ENCODE measurements at regions not wholly inside any gene's neighbourhood (a gene's known extent, or its start where the extent isn't known, plus 50 kb on each side); places are given as distances from the start of the nearest gene placed in this dataset.

- POLR2A ChIA-PET (ENCODE audit: unreplicated experiment): no interaction called here
- DNase-seq (no peak), ATAC-seq (no peak)
- no peaks in the 10 kb centered on the region for H3K4me1 ChIP-seq (ENCODE audit: insufficient read depth, low read length)
- no peaks in the 10 kb centered on the region for H3K9me2 ChIP-seq (replicated peaks; ENCODE audit: low read length)
- no peaks in the 10 kb centered on the region for H3K9me3 ChIP-seq (ENCODE audit: low read length)
- no peaks in the 10 kb centered on the region for H3K36me3 ChIP-seq (ENCODE audit: low read depth, low read length)
- no peaks in the 10 kb centered on the region for H4K20me1 ChIP-seq (ENCODE audit: low read length)
- no peaks in the 10 kb centered on the region for H3K27me3 ChIP-seq (ENCODE audit: low read length)
- no peak overlapping the region for H3K27ac ChIP-seq (ENCODE audit: low read length)
- CTCF ChIA-PET: no interaction called here
- no peak overlapping the region for H3K9ac ChIP-seq (ENCODE audit: low read length)
- intact Hi-C loops (cut with micrococcal nuclease): no loop called here
- no peak overlapping the region for H3K4me3 ChIP-seq (ENCODE audit: low read length)
- no peak overlapping the region for H2AFZ ChIP-seq (ENCODE audit: low read length)
- no TSS peak for BruUV-seq (replicated peaks)
- H3K4me2 ChIP-seq (ENCODE audit: low read length): no peak overlapping the region
- TF ChIP-seq EZH2phosphoT487 (IDR thresholded peaks at IDR 0.05; ENCODE audit: borderline replicate concordance, low read length) (no peak), EZH2 (IDR thresholded peaks at IDR 0.05; ENCODE audit: low read length, unreplicated experiment) (no peak), CTCF (conservative IDR thresholded peaks at IDR 0.05; ENCODE audit: low read depth, low read length) (no peak)
- no peaks in the 10 kb centered on the region for H3K79me2 ChIP-seq (ENCODE audit: low read length)
- H3F3A ChIP-seq (ENCODE audit: low read length, unreplicated experiment): no peaks in the 10 kb centered on the region
Observed at GRCh38 chr18:40075616-40076015, 1879.4 kb upstream of the PIK3C3 start.

DNA sequence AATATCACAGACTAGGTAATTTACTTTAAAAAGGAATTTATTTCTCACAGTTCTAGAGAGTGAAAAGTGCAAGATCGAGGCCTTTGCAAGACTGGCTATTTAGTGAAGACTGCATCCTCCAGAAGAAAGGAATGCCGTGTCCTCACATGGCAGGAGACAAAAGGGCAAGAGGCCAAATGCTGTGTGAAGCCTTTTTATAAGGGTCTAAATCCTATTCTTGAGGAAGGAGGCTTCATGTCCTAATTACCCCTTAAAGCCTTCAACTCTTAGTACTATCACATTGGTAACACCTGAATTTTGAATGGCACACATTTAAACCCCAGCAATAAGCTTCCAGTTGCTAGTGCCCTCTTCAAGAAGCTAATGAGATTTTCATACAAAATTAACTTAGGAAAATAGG is 1882.3 kb upstream of the PIK3C3 start:
- H3K9me3 ChIP-seq (ENCODE audit: low read length): no peaks in the 10 kb centered on the region
- no peaks in the 10 kb centered on the region for H3K9me2 ChIP-seq (replicated peaks; ENCODE audit: low read length)
- H3K4me1 ChIP-seq (ENCODE audit: insufficient read depth, low read length): no peaks in the 10 kb centered on the region
- no peaks in the 10 kb centered on the region for H3K79me2 ChIP-seq (ENCODE audit: low read length)
- ChIA-PET CTCF (no interaction called here), POLR2A (ENCODE audit: unreplicated experiment) (no interaction called here)
- H3K36me3 ChIP-seq (ENCODE audit: low read depth, low read length): no peaks in the 10 kb centered on the region
- DNase-seq: no peak
- H4K20me1 ChIP-seq (ENCODE audit: low read length): no peaks in the 10 kb centered on the region
- ATAC-seq: no peak
- TF ChIP-seq EZH2 (IDR thresholded peaks at IDR 0.05; ENCODE audit: low read length, unreplicated experiment) (no peak), EZH2phosphoT487 (IDR thresholded peaks at IDR 0.05; ENCODE audit: borderline replicate concordance, low read length) (no peak), CTCF (conservative IDR thresholded peaks at IDR 0.05; ENCODE audit: low read depth, low read length) (no peak)
- H3K9ac ChIP-seq (ENCODE audit: low read length): no peak overlapping the region
- H3K4me2 ChIP-seq (ENCODE audit: low read length): no peak overlapping the region
- no peaks in the 10 kb centered on the region for H3K27me3 ChIP-seq (ENCODE audit: low read length)
- no peaks in the 10 kb centered on the region for H3F3A ChIP-seq (ENCODE audit: low read length, unreplicated experiment)
- no peak overlapping the region for H3K4me3 ChIP-seq (ENCODE audit: low read length)
- no TSS peak for BruUV-seq (replicated peaks)
- intact Hi-C loops (cut with micrococcal nuclease): no loop called here
- no peak overlapping the region for H3K27ac ChIP-seq (ENCODE audit: low read length)
- H2AFZ ChIP-seq (ENCODE audit: low read length): no peak overlapping the region

DNA sequence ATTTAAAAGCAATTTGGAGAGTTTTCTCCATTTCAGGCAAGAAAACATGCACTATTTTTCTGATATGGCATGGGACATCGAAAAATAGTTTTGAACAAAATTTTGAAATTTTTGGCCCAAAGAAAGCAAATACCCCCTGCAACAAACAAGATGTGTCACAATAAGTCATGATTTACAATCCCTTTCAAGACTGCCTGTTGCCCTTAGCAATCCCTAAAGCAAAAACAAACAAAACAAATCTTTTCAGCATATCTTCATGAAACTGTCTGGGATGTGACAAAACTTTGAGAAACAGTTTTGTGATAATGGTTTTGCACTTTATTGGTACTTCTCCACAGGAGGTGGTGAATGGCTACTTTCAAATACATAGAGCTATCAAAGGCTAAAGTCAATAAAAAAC is 1888.7 kb upstream of the PIK3C3 start:
- no peaks in the 10 kb centered on the region for H3K27me3 ChIP-seq (ENCODE audit: low read length)
- no peaks in the 10 kb centered on the region for H3K79me2 ChIP-seq (ENCODE audit: low read length)
- CTCF ChIA-PET: no interaction called here
- ATAC-seq (no peak), DNase-seq (no peak)
- no peaks in the 10 kb centered on the region for H3K9me3 ChIP-seq (ENCODE audit: low read length)
- no peak overlapping the region for H3K4me2 ChIP-seq (ENCODE audit: low read length)
- H3K9ac ChIP-seq (ENCODE audit: low read length): no peak overlapping the region
- no TSS peak for BruUV-seq (replicated peaks)
- H3F3A ChIP-seq (ENCODE audit: low read length, unreplicated experiment): no peaks in the 10 kb centered on the region
- no peak overlapping the region for H3K27ac ChIP-seq (ENCODE audit: low read length)
- H3K9me2 ChIP-seq (replicated peaks; ENCODE audit: low read length): no peaks in the 10 kb centered on the region
- no peaks in the 10 kb centered on the region for H3K36me3 ChIP-seq (ENCODE audit: low read depth, low read length)
- intact Hi-C loops (cut with micrococcal nuclease): no loop called here
- POLR2A ChIA-PET (ENCODE audit: unreplicated experiment): no interaction called here
- H3K4me1 ChIP-seq (ENCODE audit: insufficient read depth, low read length): no peaks in the 10 kb centered on the region
- no peaks in the 10 kb centered on the region for H4K20me1 ChIP-seq (ENCODE audit: low read length)
- H2AFZ ChIP-seq (ENCODE audit: low read length): no peak overlapping the region
- no peak overlapping the region for H3K4me3 ChIP-seq (ENCODE audit: low read length)
- TF ChIP-seq CTCF (conservative IDR thresholded peaks at IDR 0.05; ENCODE audit: low read depth, low read length) (no peak), EZH2 (IDR thresholded peaks at IDR 0.05; ENCODE audit: low read length, unreplicated experiment) (no peak), EZH2phosphoT487 (IDR thresholded peaks at IDR 0.05; ENCODE audit: borderline replicate concordance, low read length) (no peak)
